ENCODE measurements at regions not wholly inside any gene's neighbourhood (a gene's known extent, or its start where the extent isn't known, plus 50 kb on each side); places are given as distances from the start of the nearest gene placed in this dataset.

GRCh38 chr12:24608108-24608507 is 340.8 kb downstream of the BCAT1 start:
- TF ChIP-seq NFIC (IDR thresholded peaks at IDR 0.05) = no peak
- no peak for TF ChIP-seq CEBPB (IDR thresholded peaks at IDR 0.05)
- TF ChIP-seq TCF12 (IDR thresholded peaks at IDR 0.05; ENCODE audit: low read depth) = no peak
- TF ChIP-seq EP300 (IDR thresholded peaks at IDR 0.05; ENCODE audit: borderline replicate concordance) = no peak
- no peak for TF ChIP-seq REST (IDR thresholded peaks at IDR 0.05; ENCODE audit: low read depth)
- no peak for TF ChIP-seq RAD21 (IDR thresholded peaks at IDR 0.05; ENCODE audit: low read depth)
- no peak for TF ChIP-seq TAF1 (IDR thresholded peaks at IDR 0.05; ENCODE audit: low read depth)
- TF ChIP-seq MAX (IDR thresholded peaks at IDR 0.05) = no peak
- TF ChIP-seq USF1 (IDR thresholded peaks at IDR 0.05) = no peak
- TF ChIP-seq TEAD4 (IDR thresholded peaks at IDR 0.05) = no peak
- no peak for TF ChIP-seq ZBTB7A (IDR thresholded peaks at IDR 0.05; ENCODE audit: low read depth)
- no peak for TF ChIP-seq FOXM1 (IDR thresholded peaks at IDR 0.05; ENCODE audit: borderline replicate concordance, low read depth)
- TF ChIP-seq EGR1 (IDR thresholded peaks at IDR 0.05) = no peak
- TF ChIP-seq YY1 (IDR thresholded peaks at IDR 0.05; ENCODE audit: low read depth) = no peak
- TF ChIP-seq CREB1 (IDR thresholded peaks at IDR 0.05; ENCODE audit: low read depth) = no peak

GRCh38 chr12:24605916-24606315 is 343.0 kb downstream of the BCAT1 start:
- TF ChIP-seq ZBTB7A (IDR thresholded peaks at IDR 0.05; ENCODE audit: low read depth) = no peak
- TF ChIP-seq EGR1 (IDR thresholded peaks at IDR 0.05) = no peak
- TF ChIP-seq YY1 (IDR thresholded peaks at IDR 0.05; ENCODE audit: low read depth) = no peak
- no peak for TF ChIP-seq RAD21 (IDR thresholded peaks at IDR 0.05; ENCODE audit: low read depth)
- TF ChIP-seq NFIC (IDR thresholded peaks at IDR 0.05) = no peak
- no peak for TF ChIP-seq FOXM1 (IDR thresholded peaks at IDR 0.05; ENCODE audit: borderline replicate concordance, low read depth)
- TF ChIP-seq TEAD4 (IDR thresholded peaks at IDR 0.05) = no peak
- TF ChIP-seq CEBPB (IDR thresholded peaks at IDR 0.05) = no peak
- no peak for TF ChIP-seq TCF12 (IDR thresholded peaks at IDR 0.05; ENCODE audit: low read depth)
- TF ChIP-seq CREB1 (IDR thresholded peaks at IDR 0.05; ENCODE audit: low read depth) = no peak
- TF ChIP-seq EP300 (IDR thresholded peaks at IDR 0.05; ENCODE audit: borderline replicate concordance) = no peak
- no peak for TF ChIP-seq USF1 (IDR thresholded peaks at IDR 0.05)
- TF ChIP-seq TAF1 (IDR thresholded peaks at IDR 0.05; ENCODE audit: low read depth) = no peak
- TF ChIP-seq MAX (IDR thresholded peaks at IDR 0.05) = no peak
- TF ChIP-seq REST (IDR thresholded peaks at IDR 0.05; ENCODE audit: low read depth) = no peak

- no peak for TF ChIP-seq ZBTB7A (IDR thresholded peaks at IDR 0.05; ENCODE audit: low read depth)
- no peak for TF ChIP-seq TAF1 (IDR thresholded peaks at IDR 0.05; ENCODE audit: low read depth)
- no peak for TF ChIP-seq EP300 (IDR thresholded peaks at IDR 0.05; ENCODE audit: borderline replicate concordance)
- TF ChIP-seq TCF12 (IDR thresholded peaks at IDR 0.05; ENCODE audit: low read depth) = no peak
- TF ChIP-seq CREB1 (IDR thresholded peaks at IDR 0.05; ENCODE audit: low read depth) = no peak
- TF ChIP-seq MAX (IDR thresholded peaks at IDR 0.05) = no peak
- no peak for TF ChIP-seq REST (IDR thresholded peaks at IDR 0.05; ENCODE audit: low read depth)
- no peak for TF ChIP-seq YY1 (IDR thresholded peaks at IDR 0.05; ENCODE audit: low read depth)
- TF ChIP-seq RAD21 (IDR thresholded peaks at IDR 0.05; ENCODE audit: low read depth) = no peak
- no peak for TF ChIP-seq FOXM1 (IDR thresholded peaks at IDR 0.05; ENCODE audit: borderline replicate concordance, low read depth)
- TF ChIP-seq EGR1 (IDR thresholded peaks at IDR 0.05) = no peak
- TF ChIP-seq USF1 (IDR thresholded peaks at IDR 0.05) = no peak
- TF ChIP-seq TEAD4 (IDR thresholded peaks at IDR 0.05) = no peak
- TF ChIP-seq NFIC (IDR thresholded peaks at IDR 0.05) = no peak
- TF ChIP-seq CEBPB (IDR thresholded peaks at IDR 0.05) = no peak
These were observed 343.4 kb downstream of the BCAT1 start for GRCh38 chr12:24605466-24605865.

Data from Ishikawa (cell line).